GM19240 (cell line): ENCODE measurements at regions not wholly inside any gene's neighbourhood (a gene's known extent, or its start where the extent isn't known, plus 50 kb on each side); places are given as distances from the start of the nearest gene placed in this dataset.

ENCODE experiments used
- DNase-seq: peaks from one replicate; pipeline ENCODE4 v3.0.0; 2011; ENCODE audit warnings: low spot score; ENCODE audit not compliant: insufficient read length

DNA sequence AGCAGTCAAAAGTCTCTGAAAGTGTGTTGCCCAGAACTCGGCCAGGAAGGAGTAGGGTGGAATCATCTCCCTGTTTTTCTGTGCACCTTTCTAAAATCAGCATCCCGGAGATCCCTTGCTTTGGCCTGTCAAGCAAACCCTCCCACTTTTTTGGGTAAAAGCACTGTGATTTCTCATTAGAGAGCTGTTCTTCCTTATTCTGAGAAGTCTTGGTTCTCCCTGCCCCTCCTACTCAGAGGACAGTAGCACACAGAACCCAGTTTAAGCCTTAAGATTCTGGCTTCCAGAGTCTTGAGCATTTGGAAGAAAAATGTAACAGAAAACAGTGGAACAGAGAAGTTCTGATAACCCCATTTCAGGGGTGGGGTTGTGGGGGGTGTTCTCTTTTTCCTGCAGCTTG is 52.6 kb upstream of the KATNAL1 start:
- DNase-seq, result no peak

GRCh38 chr13:30360586-30360985 is 53.2 kb upstream of the KATNAL1 start:
- no peak for DNase-seq

- DNase-seq, result no peak
Measured at GRCh38 chr13:30362005-30362788, 54.8 kb upstream of the KATNAL1 start.

DNA sequence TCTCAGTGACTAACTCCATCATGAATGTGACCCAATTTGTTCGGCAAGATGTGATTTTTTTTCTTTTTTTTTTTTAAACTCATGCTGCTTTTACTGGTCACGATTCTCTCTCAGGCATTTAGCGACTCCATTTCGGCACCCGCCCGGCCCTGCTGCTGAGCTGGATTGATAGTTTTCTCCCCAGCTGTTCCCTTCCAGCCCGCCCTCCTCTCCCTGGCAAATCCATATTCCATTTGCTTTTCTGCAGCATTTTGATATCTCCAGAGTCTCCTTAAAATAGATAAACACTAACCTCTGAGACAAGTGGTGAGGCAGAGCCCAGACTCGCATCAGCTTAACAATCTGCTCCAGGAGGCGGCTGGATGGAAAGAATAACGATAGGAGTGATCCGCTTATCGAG is 55.5 kb upstream of the KATNAL1 start:
- DNase-seq, result no peak

DNA sequence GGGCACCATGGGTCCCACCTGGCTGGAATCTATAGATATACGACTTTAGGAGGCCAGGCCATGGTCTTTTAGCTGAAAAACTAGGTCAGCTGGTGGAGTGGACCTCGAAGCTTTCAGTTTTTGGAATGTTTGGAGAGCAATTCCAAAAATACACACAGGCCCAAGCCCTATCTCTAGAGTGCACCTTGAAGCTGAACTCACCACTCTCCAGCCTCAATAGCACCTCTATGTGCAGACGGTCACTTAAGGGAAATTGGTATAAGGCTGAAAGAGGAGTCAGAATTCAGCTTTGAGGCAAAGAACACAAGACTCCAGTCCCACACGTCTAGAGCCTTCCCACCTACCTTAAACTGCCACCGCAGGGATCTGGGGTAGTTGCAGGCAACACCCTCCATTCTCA is 56.4 kb upstream of the KATNAL1 start:
- DNase-seq, result no peak

DNA sequence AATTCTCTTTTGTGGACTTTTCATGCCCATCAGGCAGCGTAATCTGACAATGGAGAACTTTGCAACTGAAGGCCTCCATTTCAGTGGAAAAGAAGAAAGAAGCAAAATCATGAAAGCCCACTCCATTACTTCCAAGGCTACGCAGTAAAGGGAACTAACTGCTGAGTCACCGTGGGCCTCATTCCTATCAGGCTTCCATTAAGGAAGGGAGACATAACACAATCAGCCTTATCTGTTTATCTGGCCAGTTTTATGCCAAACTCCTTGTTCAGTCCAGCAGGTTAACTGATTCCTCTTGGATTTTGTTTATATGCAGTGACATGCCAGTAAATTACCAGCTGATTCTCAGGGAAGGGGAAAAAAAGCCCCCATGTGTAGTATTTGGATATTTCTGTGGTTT is 56.8 kb upstream of the KATNAL1 start:
- DNase-seq, result no peak

GRCh38 chr13:30364876-30365275 is 57.4 kb upstream of the UBE2L5 start:
- DNase-seq, result no peak

DNA sequence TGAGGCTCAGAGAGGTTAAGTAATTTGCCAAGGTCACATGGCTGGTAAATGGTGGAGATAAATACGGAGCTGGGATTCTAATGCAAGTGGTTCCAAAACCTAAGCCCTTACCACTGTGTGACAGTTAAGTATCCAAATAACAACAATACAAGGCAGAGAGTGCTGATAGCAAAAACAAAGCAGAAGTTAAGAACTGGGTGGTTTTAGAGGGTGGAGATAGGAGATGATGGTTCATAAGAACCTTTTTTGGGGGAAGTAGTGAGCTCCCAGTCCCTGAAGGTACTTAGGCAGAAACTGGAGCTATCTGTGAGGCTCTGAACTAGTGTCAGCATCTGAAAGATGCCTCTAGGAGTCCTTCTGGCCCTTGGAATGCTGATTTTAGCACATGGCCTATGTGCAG is 56.2 kb upstream of the UBE2L5 start:
- DNase-seq, result no peak

DNA sequence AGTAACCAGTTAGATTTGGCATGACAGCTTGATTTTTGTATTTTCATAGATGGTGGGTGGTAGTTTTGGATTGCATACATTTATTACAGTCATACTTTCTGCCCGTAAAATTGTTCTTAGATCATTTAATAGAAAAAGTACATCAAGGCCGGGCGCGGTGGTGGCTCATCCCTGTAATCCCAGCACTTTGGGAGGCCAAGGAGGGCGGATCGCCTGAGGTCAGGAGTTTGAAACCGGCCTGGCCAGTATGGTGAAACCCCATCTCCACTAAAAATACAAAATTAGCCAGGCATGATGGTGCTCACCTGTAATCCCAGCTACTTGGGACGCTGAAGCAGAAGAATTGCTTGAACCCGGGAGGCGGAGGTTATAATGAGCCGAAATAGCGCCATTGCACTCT is 55.0 kb upstream of the UBE2L5 start:
- no peak for DNase-seq

- no peak for DNase-seq
Measured at GRCh38 chr13:30370146-30370545, 52.1 kb upstream of the UBE2L5 start.

DNA sequence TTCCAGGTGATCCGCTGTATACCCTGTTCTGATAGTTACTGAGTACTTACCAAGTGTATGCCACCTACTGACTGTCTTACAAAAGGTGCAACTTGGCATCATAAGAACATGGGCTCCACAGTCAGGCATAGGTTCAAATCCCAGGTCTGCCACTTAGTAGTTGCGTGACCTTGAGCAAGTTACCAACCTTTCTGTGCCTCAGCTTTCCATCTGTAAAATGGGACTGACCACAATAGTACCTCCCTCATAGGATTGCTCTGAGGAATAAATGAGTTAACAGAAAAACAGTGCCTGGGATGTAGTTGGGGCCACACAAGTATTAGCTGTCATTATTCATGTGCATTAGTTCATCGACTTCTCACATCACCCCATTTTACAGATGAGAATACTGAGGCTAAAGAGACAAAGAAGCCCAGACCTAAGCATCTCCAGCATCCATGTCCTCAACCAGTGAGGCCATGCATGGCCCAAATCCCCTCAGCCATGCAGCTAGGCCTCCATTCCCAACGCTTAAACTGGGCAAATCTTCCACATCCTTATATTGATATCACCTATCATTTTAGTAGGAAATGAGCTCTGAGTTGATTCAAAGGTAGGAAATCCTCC is 51.3 kb upstream of the UBE2L5 start:
- no peak for DNase-seq

- peak; percentile 45 for DNase-seq
Measured at GRCh38 chr13:30371649-30372265, 50.5 kb upstream of the UBE2L5 start.
